ENCODE measurements at regions not wholly inside any gene's neighbourhood (a gene's known extent, or its start where the extent isn't known, plus 50 kb on each side); places are given as distances from the start of the nearest gene placed in this dataset.

DNA sequence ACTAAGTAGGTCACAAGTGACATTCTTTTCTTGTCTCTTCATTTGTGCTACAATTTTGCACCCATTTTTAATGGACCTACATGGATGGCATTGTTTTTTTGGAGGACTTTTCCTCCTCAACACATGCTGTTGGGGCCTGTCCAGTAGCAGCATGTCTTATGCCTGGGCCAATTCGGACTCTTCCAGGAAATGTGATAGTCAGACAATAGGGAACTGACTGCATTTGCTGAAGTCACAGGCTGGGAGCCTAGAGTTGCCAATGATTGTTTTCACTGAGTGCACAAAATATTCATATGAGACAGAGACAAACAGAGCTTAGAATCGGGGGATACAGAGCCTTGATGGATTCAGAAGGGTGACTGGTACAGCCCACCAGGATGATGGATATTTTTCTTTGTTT is 867.3 kb upstream of the GOT2 start:
- TF ChIP-seq, protein P1, sequence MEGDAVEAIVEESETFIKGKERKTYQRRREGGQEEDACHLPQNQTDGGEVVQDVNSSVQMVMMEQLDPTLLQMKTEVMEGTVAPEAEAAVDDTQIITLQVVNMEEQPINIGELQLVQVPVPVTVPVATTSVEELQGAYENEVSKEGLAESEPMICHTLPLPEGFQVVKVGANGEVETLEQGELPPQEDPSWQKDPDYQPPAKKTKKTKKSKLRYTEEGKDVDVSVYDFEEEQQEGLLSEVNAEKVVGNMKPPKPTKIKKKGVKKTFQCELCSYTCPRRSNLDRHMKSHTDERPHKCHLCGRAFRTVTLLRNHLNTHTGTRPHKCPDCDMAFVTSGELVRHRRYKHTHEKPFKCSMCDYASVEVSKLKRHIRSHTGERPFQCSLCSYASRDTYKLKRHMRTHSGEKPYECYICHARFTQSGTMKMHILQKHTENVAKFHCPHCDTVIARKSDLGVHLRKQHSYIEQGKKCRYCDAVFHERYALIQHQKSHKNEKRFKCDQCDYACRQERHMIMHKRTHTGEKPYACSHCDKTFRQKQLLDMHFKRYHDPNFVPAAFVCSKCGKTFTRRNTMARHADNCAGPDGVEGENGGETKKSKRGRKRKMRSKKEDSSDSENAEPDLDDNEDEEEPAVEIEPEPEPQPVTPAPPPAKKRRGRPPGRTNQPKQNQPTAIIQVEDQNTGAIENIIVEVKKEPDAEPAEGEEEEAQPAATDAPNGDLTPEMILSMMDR (IDR thresholded peaks at IDR 0.05): no peak
- no peak for TF ChIP-seq POLR2A (IDR thresholded peaks at IDR 0.05)
